ENCODE measurements at regions not wholly inside any gene's neighbourhood (a gene's known extent, or its start where the extent isn't known, plus 50 kb on each side); places are given as distances from the start of the nearest gene placed in this dataset.

DNA sequence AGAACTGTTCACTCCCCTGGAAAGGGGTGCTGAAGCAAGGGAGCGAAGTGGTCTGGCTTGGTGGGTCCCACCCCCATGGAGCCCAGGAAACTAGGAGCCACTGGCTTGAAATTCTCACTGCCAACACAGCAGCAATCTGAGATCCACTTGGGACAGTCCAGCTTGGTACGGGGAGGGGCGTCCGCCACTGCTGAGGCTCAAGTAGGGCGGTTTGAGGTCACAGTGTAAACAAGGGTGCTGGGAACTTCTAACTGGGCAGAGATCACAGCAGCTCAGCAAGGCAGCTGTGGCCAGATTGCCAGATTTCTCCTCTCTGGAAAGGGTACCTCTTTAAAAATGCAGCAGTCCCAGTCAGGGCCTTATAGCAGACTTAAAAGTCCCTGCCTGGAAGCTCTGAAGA lies 53.9 kb upstream of the GALNTL6 start:
- no peak for DNase-seq (ENCODE audit: extremely low spot score)
- ChIA-PET POLR2A (no interaction called here), CTCF (no interaction called here)
- TF ChIP-seq, protein P1, sequence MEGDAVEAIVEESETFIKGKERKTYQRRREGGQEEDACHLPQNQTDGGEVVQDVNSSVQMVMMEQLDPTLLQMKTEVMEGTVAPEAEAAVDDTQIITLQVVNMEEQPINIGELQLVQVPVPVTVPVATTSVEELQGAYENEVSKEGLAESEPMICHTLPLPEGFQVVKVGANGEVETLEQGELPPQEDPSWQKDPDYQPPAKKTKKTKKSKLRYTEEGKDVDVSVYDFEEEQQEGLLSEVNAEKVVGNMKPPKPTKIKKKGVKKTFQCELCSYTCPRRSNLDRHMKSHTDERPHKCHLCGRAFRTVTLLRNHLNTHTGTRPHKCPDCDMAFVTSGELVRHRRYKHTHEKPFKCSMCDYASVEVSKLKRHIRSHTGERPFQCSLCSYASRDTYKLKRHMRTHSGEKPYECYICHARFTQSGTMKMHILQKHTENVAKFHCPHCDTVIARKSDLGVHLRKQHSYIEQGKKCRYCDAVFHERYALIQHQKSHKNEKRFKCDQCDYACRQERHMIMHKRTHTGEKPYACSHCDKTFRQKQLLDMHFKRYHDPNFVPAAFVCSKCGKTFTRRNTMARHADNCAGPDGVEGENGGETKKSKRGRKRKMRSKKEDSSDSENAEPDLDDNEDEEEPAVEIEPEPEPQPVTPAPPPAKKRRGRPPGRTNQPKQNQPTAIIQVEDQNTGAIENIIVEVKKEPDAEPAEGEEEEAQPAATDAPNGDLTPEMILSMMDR (IDR thresholded peaks at IDR 0.05; ENCODE audit: control extremely low read depth, extremely low read depth, low read depth, missing control alignments) = no peak

DNA sequence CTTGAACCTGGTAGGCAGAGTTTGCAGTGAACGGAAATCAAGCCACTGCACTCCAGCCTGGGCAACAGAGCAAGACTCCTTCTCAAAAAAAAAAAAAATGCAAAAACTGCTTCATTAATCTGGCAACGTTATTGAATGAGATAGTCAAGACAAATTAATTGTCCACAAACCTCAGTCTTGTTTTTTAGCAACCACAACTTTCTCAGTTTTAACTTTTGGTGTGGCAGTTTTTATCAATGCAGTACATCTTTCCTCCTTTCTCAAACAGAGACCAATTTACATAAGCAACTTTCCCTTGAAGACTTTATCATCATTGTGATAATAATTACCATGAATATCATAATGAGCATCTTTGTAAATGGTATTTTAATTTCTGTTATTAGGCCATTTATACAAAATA lies 61.7 kb upstream of the GALNTL6 start:
- CTCF ChIA-PET = interaction anchor here (0.8 to 1.2 kb wide), 2 partner anchors 19 to 21 kb away, joined by 3 read pairs; no protein-coding TSS in a partner anchor
- no peak for DNase-seq (ENCODE audit: extremely low spot score)
- TF ChIP-seq, protein P1 (IDR thresholded peaks at IDR 0.05; ENCODE audit: control extremely low read depth, extremely low read depth, low read depth, missing control alignments) = no peak
- POLR2A ChIA-PET = no interaction called here

DNA sequence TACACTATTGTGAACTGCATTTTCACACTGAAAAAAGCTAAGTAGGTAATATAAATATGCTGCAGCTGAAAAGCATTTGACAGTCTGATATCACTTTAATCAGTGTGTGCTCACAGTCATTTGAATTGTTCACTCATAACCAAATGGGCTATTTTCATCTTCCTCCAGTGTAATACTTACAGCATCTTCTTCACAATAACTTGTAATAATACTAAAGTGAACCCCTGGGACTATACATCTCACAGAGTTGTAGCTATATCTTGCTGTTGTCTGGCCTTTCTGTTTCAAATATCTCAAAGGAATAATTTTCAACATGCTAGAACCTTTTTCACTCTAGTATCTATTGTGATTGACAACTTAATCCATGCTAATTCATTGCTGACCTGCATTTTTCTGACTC lies 66.8 kb upstream of the GALNTL6 start:
- DNase-seq (ENCODE audit: extremely low spot score) = no peak
- CTCF ChIA-PET = no interaction called here
- POLR2A ChIA-PET = no interaction called here
- TF ChIP-seq, protein P1 (IDR thresholded peaks at IDR 0.05; ENCODE audit: control extremely low read depth, extremely low read depth, low read depth, missing control alignments) = no peak

DNA sequence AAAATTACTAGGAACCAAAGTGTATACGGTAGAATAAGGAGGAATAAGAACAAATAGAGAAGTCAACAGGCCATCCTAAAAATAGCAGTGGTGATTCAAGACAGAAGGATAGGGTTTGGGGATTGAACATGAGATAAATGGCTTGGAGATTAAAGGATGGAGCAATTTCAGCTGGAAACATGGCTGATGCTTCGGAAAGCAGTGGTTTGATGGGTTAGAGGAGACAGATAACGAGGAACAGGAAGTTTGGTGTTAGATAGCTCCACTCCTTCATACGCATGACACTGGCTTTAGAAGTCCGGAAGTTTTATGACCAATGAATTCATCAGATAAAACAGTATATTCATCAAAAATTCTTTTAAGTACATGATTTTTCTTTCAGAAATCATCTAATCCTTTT lies 70.8 kb upstream of the GALNTL6 start:
- ChIA-PET CTCF (no interaction called here), POLR2A (no interaction called here)
- TF ChIP-seq, protein P1 (IDR thresholded peaks at IDR 0.05; ENCODE audit: control extremely low read depth, extremely low read depth, low read depth, missing control alignments) = no peak
- no peak for DNase-seq (ENCODE audit: extremely low spot score)

DNA sequence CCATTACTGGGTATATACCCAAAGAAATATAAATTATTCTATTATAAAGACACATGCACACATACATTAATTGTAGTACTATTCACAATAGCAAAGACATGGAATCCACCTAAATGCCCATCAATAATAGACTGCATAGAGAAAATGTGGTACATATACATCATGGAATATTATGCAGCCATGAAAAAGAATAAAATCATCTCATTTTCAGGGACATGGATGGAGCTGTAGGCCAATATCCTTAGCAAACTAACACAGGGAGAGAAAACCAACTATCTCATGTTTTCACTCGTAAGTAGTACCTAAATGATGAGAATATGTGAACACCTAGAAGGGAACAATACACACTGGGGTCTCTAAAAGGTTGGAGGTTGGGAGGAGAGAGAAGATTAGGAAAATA lies 86.0 kb upstream of the GALNTL6 start:
- TF ChIP-seq, protein P1 (IDR thresholded peaks at IDR 0.05; ENCODE audit: control extremely low read depth, extremely low read depth, low read depth, missing control alignments) = no peak
- ChIA-PET CTCF (interaction anchor here (0.7 kb wide), 1 partner anchor 10 kb away, joined by 3 read pairs; no protein-coding TSS in a partner anchor), POLR2A (no interaction called here)
- DNase-seq (ENCODE audit: extremely low spot score) = no peak

DNA sequence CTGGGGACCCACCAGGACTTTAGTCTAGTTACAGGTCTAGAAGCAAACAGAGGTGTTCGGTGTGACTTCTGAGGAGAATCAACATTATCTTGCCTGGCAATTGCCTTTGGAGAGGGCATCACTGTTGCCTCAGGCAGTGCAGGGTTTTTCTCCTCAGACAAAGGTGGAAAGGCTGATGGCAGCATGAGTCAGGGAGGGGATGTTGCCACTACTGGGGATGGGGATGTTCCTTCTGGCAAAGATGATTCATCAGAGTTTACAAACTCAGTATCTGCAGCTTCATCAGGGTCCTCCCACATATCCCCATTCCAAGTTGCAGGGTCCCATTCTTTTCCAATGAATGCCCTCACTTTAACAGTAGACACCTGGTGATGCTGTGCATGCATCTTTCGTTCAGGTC lies 91.3 kb upstream of the GALNTL6 start:
- TF ChIP-seq, protein P1 (IDR thresholded peaks at IDR 0.05; ENCODE audit: control extremely low read depth, extremely low read depth, low read depth, missing control alignments) = no peak
- DNase-seq (ENCODE audit: extremely low spot score) = no peak
- CTCF ChIA-PET = no interaction called here
- POLR2A ChIA-PET = no interaction called here

DNA sequence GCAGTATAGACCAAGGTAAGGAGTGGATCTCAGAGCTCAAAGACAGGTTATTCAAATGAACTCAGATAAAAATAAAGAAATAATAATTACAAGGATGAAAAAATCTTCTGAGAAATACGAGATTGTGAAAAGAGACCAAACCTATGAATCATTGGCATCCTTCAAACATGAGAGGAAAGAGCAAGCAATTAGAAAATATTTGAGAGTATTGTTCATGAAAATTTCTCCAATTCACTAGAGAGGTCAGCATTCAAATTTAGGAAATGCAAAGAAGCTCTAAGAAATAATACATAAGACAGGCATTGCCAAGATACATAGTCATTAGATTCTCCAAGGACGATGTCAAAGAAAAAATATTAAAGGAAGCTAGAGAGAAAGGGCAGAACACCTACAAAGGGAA lies 93.5 kb upstream of the GALNTL6 start:
- POLR2A ChIA-PET = no interaction called here

More for the DNA sequence above, 93.5 kb upstream of the GALNTL6 start:
- CTCF ChIA-PET = interaction anchor here (0.9 to 1.2 kb wide), 2 partner anchors 9 to 20 kb away, joined by 3 read pairs; no protein-coding TSS in a partner anchor
- no peak for DNase-seq (ENCODE audit: extremely low spot score)
- TF ChIP-seq, protein P1 (IDR thresholded peaks at IDR 0.05; ENCODE audit: control extremely low read depth, extremely low read depth, low read depth, missing control alignments) = no peak

All from GM10248 (cell line).